GM12874 (cell line): ENCODE measurements at regions not wholly inside any gene's neighbourhood (a gene's known extent, or its start where the extent isn't known, plus 50 kb on each side); places are given as distances from the start of the nearest gene placed in this dataset.

ENCODE experiments used
- CTCF ChIP-seq: IDR thresholded peaks from 2 replicates; pipeline ENCODE4 v1.5.1; 2011; ENCODE audit warnings: low read depth, mild to moderate bottlenecking, control low read depth, low read length, moderate library complexity; ENCODE audit not compliant: insufficient read depth

- TF ChIP-seq CTCF = no peak
Measured at GRCh38 chr5:174911118-174911517, 186.7 kb downstream of the MSX2 start.

GRCh38 chr5:174910245-174910737 is 185.9 kb downstream of the MSX2 start:
- peak; percentile 97 for TF ChIP-seq CTCF

GRCh38 chr5:174903172-174903732 is 178.9 kb downstream of the MSX2 start:
- TF ChIP-seq CTCF = no peak

GRCh38 chr5:174901336-174901735 is 177.0 kb downstream of the MSX2 start:
- TF ChIP-seq CTCF = no peak

GRCh38 chr5:174900240-174900865 is 176.0 kb downstream of the MSX2 start:
- no peak for TF ChIP-seq CTCF

- no peak for TF ChIP-seq CTCF
Measured at GRCh38 chr5:174897281-174897950, 173.0 kb downstream of the MSX2 start.

- TF ChIP-seq CTCF = no peak
Measured at GRCh38 chr5:174895360-174895759, 171.0 kb downstream of the MSX2 start.
